Keratinocyte (primary cell): ENCODE measurements at regions not wholly inside any gene's neighbourhood (a gene's known extent, or its start where the extent isn't known, plus 50 kb on each side); places are given as distances from the start of the nearest gene placed in this dataset.

Source experiments
- EZH2 ChIP-seq: IDR thresholded peaks from one replicate; pipeline ENCODE4 v1.6.1; 2012; ENCODE audit warnings: inconsistent platforms, mild to moderate bottlenecking, low read length, moderate library complexity
- TF ChIP-seq, protein P1 (sequence below), 3 experiments: IDR thresholded peaks in 1 of 3; conservative IDR thresholded peaks in 1 of 3; optimal IDR thresholded peaks in 1 of 3; 2 replicates in 2 of 3; 3 replicates in 1 of 3; pipeline versions ENCODE3 to v1.5.1; 2011; ENCODE audit warnings: low read length in 3 of 3, mild to moderate bottlenecking in 3 of 3, moderate library complexity in 2 of 3, control low read depth in 1 of 3, inconsistent platforms in 1 of 3; ENCODE audit not compliant: insufficient read depth in 2 of 3; ENCODE audit errors: extremely low read depth in 1 of 3

DNA sequence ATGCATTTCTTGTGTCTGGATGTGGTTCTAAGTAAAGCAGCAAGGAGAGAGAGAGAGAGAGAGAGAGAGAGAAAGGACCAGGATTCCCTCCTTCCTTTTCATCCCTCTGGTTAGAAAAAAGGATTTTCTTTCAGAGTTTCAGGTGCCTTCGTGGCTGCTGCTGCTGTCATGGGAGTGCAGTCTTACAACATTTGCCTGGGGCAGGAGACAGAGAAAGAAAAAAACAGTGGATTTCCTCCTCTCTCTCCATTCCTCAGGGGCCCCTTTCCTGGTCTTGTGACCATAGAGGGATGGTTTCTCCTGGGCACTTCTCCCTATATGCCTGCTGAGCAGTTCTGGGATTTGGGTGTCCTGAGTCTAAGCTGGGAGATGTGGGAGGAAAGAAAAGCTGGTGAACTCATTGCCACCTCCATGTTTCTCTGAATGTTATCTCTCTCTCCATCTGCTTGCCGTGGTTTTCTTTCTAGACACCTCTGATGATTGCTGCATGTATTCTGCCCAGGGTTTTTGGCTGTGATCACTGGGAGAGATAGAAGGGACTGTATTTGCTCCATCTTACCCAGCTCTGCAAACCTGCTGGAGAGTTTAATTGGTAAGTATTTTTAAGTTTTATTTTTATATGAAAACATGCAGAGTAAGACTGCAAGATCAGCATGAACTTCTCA lies 142.4 kb upstream of the RGMA start:
- TF ChIP-seq, protein P1, sequence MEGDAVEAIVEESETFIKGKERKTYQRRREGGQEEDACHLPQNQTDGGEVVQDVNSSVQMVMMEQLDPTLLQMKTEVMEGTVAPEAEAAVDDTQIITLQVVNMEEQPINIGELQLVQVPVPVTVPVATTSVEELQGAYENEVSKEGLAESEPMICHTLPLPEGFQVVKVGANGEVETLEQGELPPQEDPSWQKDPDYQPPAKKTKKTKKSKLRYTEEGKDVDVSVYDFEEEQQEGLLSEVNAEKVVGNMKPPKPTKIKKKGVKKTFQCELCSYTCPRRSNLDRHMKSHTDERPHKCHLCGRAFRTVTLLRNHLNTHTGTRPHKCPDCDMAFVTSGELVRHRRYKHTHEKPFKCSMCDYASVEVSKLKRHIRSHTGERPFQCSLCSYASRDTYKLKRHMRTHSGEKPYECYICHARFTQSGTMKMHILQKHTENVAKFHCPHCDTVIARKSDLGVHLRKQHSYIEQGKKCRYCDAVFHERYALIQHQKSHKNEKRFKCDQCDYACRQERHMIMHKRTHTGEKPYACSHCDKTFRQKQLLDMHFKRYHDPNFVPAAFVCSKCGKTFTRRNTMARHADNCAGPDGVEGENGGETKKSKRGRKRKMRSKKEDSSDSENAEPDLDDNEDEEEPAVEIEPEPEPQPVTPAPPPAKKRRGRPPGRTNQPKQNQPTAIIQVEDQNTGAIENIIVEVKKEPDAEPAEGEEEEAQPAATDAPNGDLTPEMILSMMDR (optimal IDR thresholded peaks at IDR 0.05 in 1 of 3, IDR thresholded peaks at IDR 0.05 in 1 of 3, conservative IDR thresholded peaks at IDR 0.05 in 1 of 3; ENCODE audit: extremely low read depth in 1 of 3, insufficient read depth in 2 of 3, low read length in 3 of 3): no peak
- no peak for TF ChIP-seq EZH2
